Activated CD8-positive, alpha-beta T cell treated with anti-CD3 and anti-CD28 coated beads for 36 hours (primary cell): ENCODE measurements at regions not wholly inside any gene's neighbourhood (a gene's known extent, or its start where the extent isn't known, plus 50 kb on each side); places are given as distances from the start of the nearest gene placed in this dataset.

Experiments used
- ATAC-seq: fragments of 200-7000 bp; cut with Tn5 transposase; one replicate; pipeline ENCODE4 v1.10.0; 2021; ENCODE audit warnings: mild to moderate bottlenecking, moderate library complexity
- CTCF ChIA-PET: fragments of 350-600 bp; sonication (Branson Sonifier 250); formaldehyde crosslinking; loops from one replicate; lab custom pipeline; 2021; ENCODE audit warnings: antibody characterized with exemption; lab: Charles Lee
- POLR2A ChIA-PET: fragments of 350-600 bp; sonication (Branson Sonifier 250); formaldehyde crosslinking; loops from one replicate; lab custom pipeline; 2021; ENCODE audit warnings: antibody characterized with exemption; lab: Charles Lee
- DNase-seq: peaks from one replicate; pipeline ENCODE4 v3.0.0-alpha.2; 2020
- H3K27ac Mint-ChIP-seq: one replicate; pipeline ENCODE4 v1.8.0; 2021; ENCODE audit warnings: mild to moderate bottlenecking, mixed read lengths
- H3K27me3 Mint-ChIP-seq: one replicate; pipeline ENCODE4 v1.8.0; 2021; ENCODE audit warnings: mixed read lengths
- H3K36me3 Mint-ChIP-seq: one replicate; pipeline ENCODE4 v1.8.0; 2021; ENCODE audit warnings: low read depth, mixed read lengths
- H3K4me1 Mint-ChIP-seq: one replicate; pipeline ENCODE4 v1.8.0; 2021; ENCODE audit warnings: low read depth, mixed read lengths
- H3K4me3 Mint-ChIP-seq: one replicate; pipeline ENCODE4 v1.8.0; 2021; ENCODE audit warnings: mild to moderate bottlenecking, moderate library complexity, mixed read lengths
- H3K9me3 Mint-ChIP-seq: one replicate; pipeline ENCODE4 v1.8.0; 2021; ENCODE audit warnings: mixed read lengths
- CTCF ChIP-seq: fragments of 200-600 bp; IDR thresholded peaks from one replicate; pipeline ENCODE4 v1.8.0; 2022; ENCODE audit warnings: antibody characterized with exemption, mild to moderate bottlenecking
- intact Hi-C: fragments of 100-400 bp; cut with micrococcal nuclease; formaldehyde crosslinking; loops from one replicate; pipeline ENCODE4 v1.10.0; 2022

GRCh38 chr9:135344523-135344901 is 135.1 kb upstream of the PPP1R26 start:
- peaks cover 2% of the 10 kb centered on the region for H3K27me3 Mint-ChIP-seq
- no peak overlapping the region for H3K27ac Mint-ChIP-seq
- H3K36me3 Mint-ChIP-seq = no peaks in the 10 kb centered on the region
- ChIA-PET POLR2A (interaction anchor here (0.7 kb wide), 1 partner anchor 83 kb away, joined by 3 read pairs; no protein-coding TSS in a partner anchor), CTCF (no interaction called here)
- no peaks in the 10 kb centered on the region for H3K4me1 Mint-ChIP-seq
- no peak for TF ChIP-seq CTCF
- H3K9me3 Mint-ChIP-seq = no peaks in the 10 kb centered on the region
- intact Hi-C loops = loop anchor here (5.0 kb wide), 1 partner anchor 257 kb away; the partner anchor contains the start of gene OLFM1
- ATAC-seq (no peak), DNase-seq (no peak)
- H3K4me3 Mint-ChIP-seq = no peak overlapping the region

- Mint-ChIP-seq H3K9me3 (no peaks in the 10 kb centered on the region), H3K27me3 (peaks cover 2% of the 10 kb centered on the region), H3K36me3 (no peaks in the 10 kb centered on the region), H3K4me1 (no peaks in the 10 kb centered on the region), H3K27ac (no peak overlapping the region), H3K4me3 (no peak overlapping the region)
- ChIA-PET POLR2A (no interaction called here), CTCF (no interaction called here)
- intact Hi-C loops = loop anchor here (5.0 kb wide), 1 partner anchor 258 kb away; the partner anchor contains the start of gene OLFM1
- ATAC-seq = no peak
- DNase-seq = no peak
- TF ChIP-seq CTCF = no peak
Measured at GRCh38 chr9:135344915-135345500, 134.6 kb upstream of the PPP1R26 start.

- DNase-seq (no peak), ATAC-seq (no peak)
- Mint-ChIP-seq H3K27me3 (peaks cover 2% of the 10 kb centered on the region), H3K9me3 (no peaks in the 10 kb centered on the region), H3K4me1 (no peaks in the 10 kb centered on the region), H3K36me3 (no peaks in the 10 kb centered on the region), H3K4me3 (no peak overlapping the region), H3K27ac (no peak overlapping the region)
- CTCF ChIA-PET = no interaction called here
- no peak for TF ChIP-seq CTCF
- POLR2A ChIA-PET = no interaction called here
- intact Hi-C loops = no loop called here
Measured at GRCh38 chr9:135345775-135346433, 133.7 kb upstream of the PPP1R26 start.

- DNase-seq = no peak
- Mint-ChIP-seq H3K4me3 (no peak overlapping the region), H3K9me3 (no peaks in the 10 kb centered on the region), H3K27me3 (peaks cover 2% of the 10 kb centered on the region), H3K27ac (no peak overlapping the region), H3K36me3 (no peaks in the 10 kb centered on the region), H3K4me1 (no peaks in the 10 kb centered on the region)
- no peak for TF ChIP-seq CTCF
- intact Hi-C loops = no loop called here
- ChIA-PET POLR2A (no interaction called here), CTCF (no interaction called here)
- ATAC-seq = no peak
Measured at GRCh38 chr9:135346438-135347050, 133.0 kb upstream of the PPP1R26 start.

GRCh38 chr9:135347461-135347860 is 132.1 kb upstream of the PPP1R26 start:
- no peak overlapping the region for H3K27ac Mint-ChIP-seq
- H3K4me1 Mint-ChIP-seq = no peaks in the 10 kb centered on the region
- intact Hi-C loops = no loop called here
- H3K9me3 Mint-ChIP-seq = no peaks in the 10 kb centered on the region
- ATAC-seq = no peak
- ChIA-PET CTCF (no interaction called here), POLR2A (no interaction called here)
- no peak overlapping the region for H3K4me3 Mint-ChIP-seq
- TF ChIP-seq CTCF = no peak
- H3K36me3 Mint-ChIP-seq = no peaks in the 10 kb centered on the region
- H3K27me3 Mint-ChIP-seq = peaks cover 2% of the 10 kb centered on the region
- no peak for DNase-seq
